NCI-H510A (cell line): ENCODE measurements at regions not wholly inside any gene's neighbourhood (a gene's known extent, or its start where the extent isn't known, plus 50 kb on each side); places are given as distances from the start of the nearest gene placed in this dataset.

Experiments
- DNase-seq: peaks from one replicate; lab custom pipeline; 2025; lab: John Stamatoyannopoulos, UW

- DNase-seq, result no peak
These were observed 291.4 kb downstream of the TLE4 start for GRCh38 chr9:79862921-79863890.

- no peak for DNase-seq
These were observed 286.7 kb downstream of the TLE4 start for GRCh38 chr9:79858508-79858907.

GRCh38 chr9:79857188-79857587 is 285.4 kb downstream of the TLE4 start:
- no peak for DNase-seq

GRCh38 chr9:79847074-79847473 is 275.3 kb downstream of the TLE4 start:
- no peak for DNase-seq

GRCh38 chr9:79829566-79830302 is 258.0 kb downstream of the TLE4 start:
- DNase-seq, result no peak

- DNase-seq, result no peak
These were observed 252.5 kb downstream of the TLE4 start for GRCh38 chr9:79824265-79824664.

- DNase-seq, result no peak
These were observed 245.8 kb downstream of the TLE4 start for GRCh38 chr9:79817438-79818004.

- DNase-seq, result no peak
These were observed 241.5 kb downstream of the TLE4 start for GRCh38 chr9:79813258-79813638.

- DNase-seq, result no peak
These were observed 240.9 kb downstream of the TLE4 start for GRCh38 chr9:79812507-79813257.

- no peak for DNase-seq
These were observed 240.3 kb downstream of the TLE4 start for GRCh38 chr9:79812099-79812498.

- DNase-seq, result no peak
These were observed 238.2 kb downstream of the TLE4 start for GRCh38 chr9:79809931-79810330.

GRCh38 chr9:79809316-79809876 is 237.6 kb downstream of the TLE4 start:
- no peak for DNase-seq

GRCh38 chr9:79807971-79808370 is 236.2 kb downstream of the TLE4 start:
- no peak for DNase-seq

- no peak for DNase-seq
These were observed 234.3 kb downstream of the TLE4 start for GRCh38 chr9:79806086-79806485.

GRCh38 chr9:79801459-79801858 is 229.7 kb downstream of the TLE4 start:
- DNase-seq, result no peak

GRCh38 chr9:79800578-79800977 is 228.8 kb downstream of the TLE4 start:
- no peak for DNase-seq

GRCh38 chr9:79799691-79800335 is 228.0 kb downstream of the TLE4 start:
- peak; percentile 35 for DNase-seq

- no peak for DNase-seq
These were observed 226.7 kb downstream of the TLE4 start for GRCh38 chr9:79798450-79798849.

GRCh38 chr9:79796411-79796810 is 224.6 kb downstream of the TLE4 start:
- DNase-seq, result no peak

GRCh38 chr9:79788662-79789061 is 216.9 kb downstream of the TLE4 start:
- no peak for DNase-seq

GRCh38 chr9:79781263-79781662 is 209.5 kb downstream of the TLE4 start:
- no peak for DNase-seq
